Left colon (tissue), 2 donors: ENCODE measurements at regions not wholly inside any gene's neighbourhood (a gene's known extent, or its start where the extent isn't known, plus 50 kb on each side); places are given as distances from the start of the nearest gene placed in this dataset.
"Not testable (repeated sequence)": the region's sequence is repeated elsewhere in the genome, so short reads cannot be mapped to it uniquely, and the experiment has no call there.

Experiments used
- ATAC-seq: fragments of 200-7000 bp; cut with Tn5 transposase; one replicate; pipeline ENCODE4 v1.9.1; 2020; ENCODE audit warnings: mild to moderate bottlenecking, moderate library complexity
- DNase-seq, 2 donors: peaks; one replicate each; pipeline ENCODE4 v3.0.0-alpha.2; 2020
- intact Hi-C, 2 donors: fragments of 100-400 bp; cut with DNase I in 1 of 2; cut with micrococcal nuclease in 1 of 2; formaldehyde crosslinking; loops; one replicate each; pipeline versions ENCODE4 v1.11.2 to v1.14.0; 2022; cut with DNase I, micrococcal nuclease
- donor health status: DM: no; HTN: no; CAD: no.
- donor health status: DM: yes; HTN: yes; CAD: no.

DNA sequence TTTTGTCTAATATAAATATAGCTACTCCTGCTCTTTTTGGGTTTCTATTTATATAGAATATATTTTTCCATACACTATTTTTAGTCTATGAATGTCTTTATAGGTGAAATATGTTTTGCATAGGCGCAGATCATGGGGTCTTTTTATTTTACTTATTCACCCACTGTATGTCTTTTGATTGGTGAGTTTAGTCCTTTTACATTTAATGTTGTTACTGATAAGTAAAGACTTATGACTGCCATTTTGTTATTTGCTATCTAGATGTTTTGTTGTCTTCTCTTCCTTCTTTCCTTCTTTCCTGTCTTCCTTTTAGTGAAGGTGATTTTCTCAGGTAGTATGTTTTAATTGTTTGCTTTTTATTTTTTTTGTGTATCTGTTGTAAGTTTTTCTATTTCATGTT, 276.8 kb upstream of the CNTNAP2 start:
- no peak for ATAC-seq

DNA sequence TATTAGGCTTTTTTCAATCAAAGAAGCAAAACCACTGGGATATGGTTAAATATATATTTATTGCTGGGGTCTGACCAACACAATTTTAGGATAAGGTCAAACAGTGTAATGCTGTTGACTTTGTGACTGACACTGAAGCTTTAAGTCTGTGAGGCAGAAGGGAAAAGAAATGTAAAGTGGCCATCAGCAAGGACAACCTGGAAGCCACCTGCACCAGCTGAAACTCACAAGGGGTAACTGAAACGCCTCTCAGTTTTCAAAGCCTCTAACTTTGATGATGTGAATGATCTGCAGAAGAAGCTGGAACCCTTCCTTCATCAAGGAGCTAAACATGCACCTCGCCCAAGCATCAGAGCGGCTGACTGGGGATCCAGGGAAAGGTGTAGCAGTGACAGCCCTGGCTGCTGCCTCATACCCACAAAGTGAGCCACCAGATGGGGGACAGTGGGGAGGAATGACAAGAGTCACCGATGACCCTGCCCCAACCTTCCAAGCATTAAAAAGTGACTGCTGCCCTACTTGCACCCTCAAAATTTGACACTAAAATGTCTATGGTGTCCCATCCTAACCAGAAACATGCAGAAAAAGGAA, 284.9 kb upstream of the CNTNAP2 start:
- intact Hi-C loops = no loop called here
- DNase-seq = no peak
- no peak for ATAC-seq

More for the DNA sequence above, 276.8 kb upstream of the CNTNAP2 start:
- DNase-seq = no peak
- intact Hi-C loops = no loop called here

DNA sequence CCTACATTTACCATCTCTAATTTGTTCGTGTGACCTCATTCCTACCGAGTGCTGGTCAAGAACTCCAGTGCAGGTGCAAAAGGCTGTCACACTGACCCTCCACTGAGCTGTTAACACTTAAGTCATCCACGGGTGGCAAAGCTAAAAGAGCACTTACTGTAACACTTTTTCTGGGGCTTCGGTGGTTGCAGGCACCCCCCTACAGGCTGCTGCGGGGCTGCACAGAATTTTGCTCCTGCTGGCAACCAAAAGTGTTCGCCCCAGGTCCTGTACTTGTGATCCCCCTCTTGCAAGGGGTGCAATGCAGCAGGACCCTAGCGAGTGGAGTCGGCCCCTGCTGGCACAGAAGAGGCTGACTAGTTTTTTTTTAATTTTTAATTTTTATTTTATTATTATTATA, 298.9 kb upstream of the CNTNAP2 start:
- DNase-seq = no peak
- intact Hi-C loops = no loop called here
- ATAC-seq = no peak

DNA sequence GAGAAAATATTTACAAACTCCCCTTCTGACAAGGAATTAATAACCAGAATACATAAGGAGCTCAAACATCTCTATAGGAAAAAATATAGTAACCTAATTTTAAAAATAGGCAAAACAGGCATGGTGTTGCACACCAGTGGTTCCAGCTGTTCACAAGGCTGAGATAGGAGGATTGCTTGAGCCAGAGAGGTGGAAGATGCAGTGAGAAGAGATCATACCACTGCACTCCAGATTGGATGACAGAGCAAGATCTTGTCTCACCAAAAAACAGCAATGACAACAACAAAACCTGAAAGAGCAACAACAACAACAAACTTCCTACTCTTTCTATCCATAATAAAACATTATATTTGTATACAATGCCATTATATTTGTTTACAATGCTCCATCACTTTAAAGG, 304.4 kb upstream of the CNTNAP2 start:
- intact Hi-C loops = no loop called here
- ATAC-seq = no peak

GRCh38 chr7:145805496-145805895, 311.1 kb upstream of the CNTNAP2 start:
- intact Hi-C loops, ATAC-seq: not testable (repeated sequence)

More for the DNA sequence above, 304.4 kb upstream of the CNTNAP2 start:
- no peak for DNase-seq

DNA sequence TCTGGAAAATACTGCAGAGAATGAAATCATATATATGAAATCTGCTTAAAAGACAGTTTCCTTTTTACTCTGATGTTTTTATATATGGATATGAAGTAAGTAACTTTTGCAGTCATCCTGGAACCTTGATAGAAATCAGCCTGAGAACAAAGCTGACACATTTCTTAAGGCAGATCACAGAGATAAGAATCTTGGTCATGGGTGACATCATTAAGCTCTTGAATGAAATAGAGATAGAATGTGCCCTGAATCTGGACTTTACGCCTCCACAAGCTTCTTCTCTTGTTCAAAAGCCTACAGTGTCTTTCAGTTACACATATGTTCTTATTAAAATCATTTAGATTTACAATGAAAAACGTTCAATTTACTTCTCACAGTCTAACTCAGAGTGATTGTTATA, 319.1 kb upstream of the CNTNAP2 start:
- no peak for ATAC-seq
- intact Hi-C loops = no loop called here
- DNase-seq = no peak

More at GRCh38 chr7:145805496-145805895, 311.1 kb upstream of the CNTNAP2 start:
- DNase-seq = not testable (repeated sequence)

DNA sequence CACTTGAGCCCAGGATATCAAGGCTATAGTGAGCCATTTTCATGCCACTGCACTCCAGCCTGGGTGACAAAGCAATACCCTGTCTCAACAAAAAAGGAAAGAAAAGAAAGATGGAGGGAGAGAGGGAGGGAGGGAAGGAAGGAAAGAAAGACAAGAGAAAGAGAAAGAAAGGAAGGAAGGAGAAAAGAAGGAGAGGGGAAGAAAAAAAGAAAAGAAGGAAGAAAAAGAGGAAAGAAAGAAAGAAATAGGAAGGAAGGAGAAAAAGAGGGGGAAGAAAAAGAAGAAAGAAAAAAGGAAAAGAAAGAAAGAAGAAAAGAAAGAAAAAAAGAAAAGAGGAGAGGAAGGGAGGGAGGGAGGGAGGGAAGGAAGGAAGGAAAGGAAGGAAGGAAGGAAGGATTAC, 321.5 kb upstream of the CNTNAP2 start:
- DNase-seq (no peak), ATAC-seq (no peak)
- intact Hi-C loops = no loop called here

DNA sequence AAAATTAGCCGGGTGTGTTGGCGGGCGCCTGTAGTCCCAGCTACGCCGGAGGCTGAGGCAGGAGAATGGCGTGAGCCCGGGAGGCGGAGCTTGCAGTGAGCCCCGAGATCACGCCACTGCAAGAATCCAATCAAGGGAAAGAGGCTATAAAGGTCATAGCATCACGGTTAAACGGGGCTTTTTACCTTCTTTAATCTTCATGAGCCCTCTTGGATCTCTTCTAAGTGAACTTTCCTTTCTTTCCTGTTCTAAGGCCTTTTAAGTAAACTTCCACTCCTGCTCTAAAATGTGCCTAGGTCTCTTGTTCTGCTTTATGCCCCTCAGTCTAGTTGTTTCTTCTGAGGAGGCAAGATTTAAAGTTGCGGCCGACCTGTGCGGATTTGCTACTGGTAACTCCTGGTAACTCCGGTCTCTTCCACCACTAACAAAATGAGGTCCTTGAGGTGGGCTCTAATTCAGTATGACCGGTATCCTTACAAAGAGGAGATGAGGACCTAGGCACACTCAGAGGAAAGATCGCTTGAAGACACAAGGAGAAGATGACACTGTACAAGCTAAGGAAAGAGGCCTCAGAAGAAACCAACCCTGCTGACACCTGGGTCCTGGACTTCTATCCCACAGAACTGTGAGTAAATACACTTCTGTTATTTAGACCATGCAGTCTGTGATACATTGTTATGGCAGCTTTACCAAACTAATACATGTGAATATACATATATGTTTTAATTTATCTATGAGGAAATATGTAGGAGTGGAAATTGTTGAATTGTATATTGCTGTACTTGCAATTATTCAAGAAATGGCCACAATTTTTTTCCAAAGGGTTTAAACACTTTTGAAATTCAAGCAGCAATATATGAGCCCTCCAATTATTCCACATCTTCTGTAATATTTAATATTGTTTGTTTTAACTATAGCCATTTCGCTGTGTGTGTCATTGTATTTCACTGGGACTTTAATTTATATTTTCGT, 331.5 kb upstream of the CNTNAP2 start:
- ATAC-seq = no peak
- intact Hi-C loops = no loop called here
- no peak for DNase-seq

- intact Hi-C loops, ATAC-seq, DNase-seq: not testable (repeated sequence)
Measured at GRCh38 chr7:145781388-145781787, 335.2 kb upstream of the CNTNAP2 start.

DNA sequence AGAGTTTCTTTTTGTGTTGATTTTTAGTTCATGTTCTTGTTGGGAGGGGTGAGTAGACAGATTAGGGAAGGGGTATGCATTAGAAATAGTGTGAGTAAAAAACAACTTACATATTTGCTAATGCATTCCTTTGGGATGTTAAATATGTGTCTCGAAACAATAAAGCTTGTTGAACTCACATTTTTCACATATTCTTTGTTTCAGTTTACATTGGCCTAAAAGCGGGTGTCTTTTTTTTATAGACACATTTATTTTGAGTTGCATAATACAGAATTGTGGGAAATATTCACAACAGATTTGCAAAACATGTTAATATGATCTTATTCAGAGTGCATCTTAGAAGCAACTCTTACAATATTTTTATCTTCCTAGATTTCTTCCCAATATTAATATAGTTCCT, 337.5 kb upstream of the CNTNAP2 start:
- no peak for ATAC-seq
- intact Hi-C loops = no loop called here
- no peak for DNase-seq

DNA sequence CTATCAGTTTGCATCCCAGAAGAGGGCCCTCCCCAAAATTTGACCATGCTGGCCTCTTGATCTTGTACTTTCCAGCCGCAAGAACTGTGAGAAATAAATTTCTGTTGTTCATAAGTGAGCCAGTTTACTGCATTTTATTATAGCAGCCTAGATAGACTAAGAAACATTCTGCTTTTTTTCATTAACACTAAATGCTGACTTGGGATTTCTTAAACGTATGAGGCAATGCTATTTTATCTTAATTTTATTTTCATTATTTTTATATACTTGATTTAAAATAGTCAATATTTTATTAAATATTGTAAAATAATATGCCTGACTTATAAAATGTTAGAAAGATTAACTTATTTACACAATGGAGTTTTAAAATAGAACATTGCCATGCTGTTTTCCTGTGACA, 341.8 kb upstream of the CNTNAP2 start:
- no peak for ATAC-seq
- intact Hi-C loops = no loop called here
- DNase-seq = no peak

DNA sequence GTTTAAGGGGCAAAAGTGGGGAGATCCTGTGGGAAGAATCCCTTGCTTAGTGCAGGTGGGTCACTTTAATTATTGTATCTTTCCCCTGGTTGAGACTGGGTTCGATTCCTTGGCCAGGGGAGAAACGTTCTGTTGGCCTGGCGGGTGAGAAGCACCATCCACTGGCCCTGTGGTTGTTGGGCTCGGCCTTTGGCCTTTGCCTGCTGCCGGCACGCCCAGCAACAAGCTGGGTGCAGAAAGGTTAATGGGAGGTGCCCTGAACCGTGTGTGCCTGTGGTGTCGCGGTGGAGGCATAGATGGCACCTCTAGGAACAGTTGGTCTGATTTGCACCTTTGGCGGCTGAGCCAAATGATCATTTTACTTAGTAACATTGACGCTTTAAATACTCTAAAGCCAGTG, 363.6 kb upstream of the CNTNAP2 start:
- ATAC-seq (no peak), DNase-seq (no peak)
- intact Hi-C loops = no loop called here

DNA sequence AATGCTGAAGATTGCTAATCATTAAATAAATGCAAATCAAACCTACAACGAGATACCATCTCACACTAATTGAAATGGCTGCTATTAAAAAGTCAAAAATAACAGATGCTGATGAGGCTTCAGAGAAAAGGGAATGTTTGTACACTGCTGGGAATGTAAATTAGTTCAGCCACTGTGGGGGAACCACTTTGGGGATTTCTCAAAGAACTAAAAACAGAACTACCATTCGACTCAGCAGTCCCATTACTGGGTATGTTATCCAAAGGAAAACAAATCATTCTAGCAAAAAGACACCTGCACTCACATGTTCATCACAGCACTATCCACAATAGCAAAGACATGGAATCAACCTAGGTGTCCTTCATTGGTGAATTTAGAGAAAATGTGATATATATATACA, 379.0 kb upstream of the CNTNAP2 start:
- intact Hi-C loops = no loop called here
- no peak for DNase-seq
- no peak for ATAC-seq

DNA sequence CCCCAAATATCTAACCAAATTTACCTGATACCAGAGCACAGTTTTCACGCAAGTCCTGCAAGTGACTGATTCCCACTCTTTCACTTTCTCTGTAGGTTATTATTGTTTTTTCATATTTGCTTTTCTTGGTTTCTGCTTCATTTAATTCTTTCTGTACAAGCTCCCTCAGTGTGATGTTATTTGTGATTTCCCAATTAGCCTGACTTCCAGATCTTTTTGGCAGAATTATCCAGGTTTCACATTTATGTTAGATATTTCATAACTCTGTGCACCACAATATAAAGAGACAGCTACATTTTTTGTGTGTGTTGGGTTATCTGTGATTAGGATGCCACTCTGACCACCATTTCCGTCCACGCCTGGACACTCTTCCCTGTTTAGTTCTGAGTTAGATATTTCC, 381.5 kb upstream of the CNTNAP2 start:
- intact Hi-C loops = no loop called here
- ATAC-seq = no peak
- DNase-seq = no peak

DNA sequence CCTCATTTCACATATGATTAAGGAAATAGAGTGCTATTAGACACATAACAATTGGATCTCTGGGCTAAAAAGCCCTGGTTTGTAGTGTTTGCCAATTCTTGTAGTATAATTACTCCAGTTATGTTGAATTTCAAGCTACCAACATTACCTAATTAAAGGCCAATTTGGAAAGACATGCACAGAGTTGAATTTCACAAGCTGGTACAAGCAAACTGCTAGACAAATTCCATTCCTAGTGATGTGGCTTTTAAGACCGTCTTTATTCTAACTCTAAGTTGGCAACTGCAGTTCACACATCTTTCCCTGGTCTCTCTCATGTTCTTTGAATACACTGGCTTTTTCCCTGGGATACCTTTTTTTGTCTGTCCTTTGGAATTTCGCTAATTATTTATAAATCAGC, 384.1 kb upstream of the CNTNAP2 start:
- no peak for ATAC-seq
- no peak for DNase-seq
- intact Hi-C loops = no loop called here

- ATAC-seq = no peak
- DNase-seq = no peak
- intact Hi-C loops = no loop called here
Measured at GRCh38 chr7:145729691-145730090, 386.9 kb upstream of the CNTNAP2 start.

GRCh38 chr7:145718129-145718528, 398.5 kb upstream of the CNTNAP2 start:
- intact Hi-C loops = no loop called here
- no peak for ATAC-seq

DNA sequence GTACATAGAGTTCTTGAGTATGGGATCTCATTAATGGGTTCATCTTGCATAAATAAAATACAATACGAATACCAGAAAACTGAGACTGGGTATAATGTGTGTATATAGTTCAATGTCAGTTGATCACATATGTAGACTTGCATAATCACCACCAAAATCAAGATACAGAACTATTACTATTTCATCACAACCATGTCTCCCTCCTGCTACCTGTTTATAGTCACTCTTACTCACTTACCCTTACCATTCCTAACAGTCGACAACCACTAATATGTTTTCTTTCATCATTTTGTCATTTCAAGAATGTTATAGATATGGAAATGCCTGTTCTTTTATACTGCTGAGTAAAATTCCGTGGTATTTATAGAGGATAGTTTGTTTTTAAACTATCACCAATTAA, 416.1 kb upstream of the CNTNAP2 start:
- no peak for ATAC-seq

More at GRCh38 chr7:145718129-145718528, 398.5 kb upstream of the CNTNAP2 start:
- DNase-seq = no peak

GRCh38 chr7:145698526-145699262, 417.9 kb upstream of the CNTNAP2 start:
- intact Hi-C loops = no loop called here
- DNase-seq (no peak), ATAC-seq (no peak)

More for the DNA sequence above, 416.1 kb upstream of the CNTNAP2 start:
- intact Hi-C loops = no loop called here
- no peak for DNase-seq
